ENCODE measurements at regions not wholly inside any gene's neighbourhood (a gene's known extent, or its start where the extent isn't known, plus 50 kb on each side); places are given as distances from the start of the nearest gene placed in this dataset.
"Not testable (repeated sequence)": the region's sequence is repeated elsewhere in the genome, so short reads cannot be mapped to it uniquely, and the experiment has no call there.

DNA sequence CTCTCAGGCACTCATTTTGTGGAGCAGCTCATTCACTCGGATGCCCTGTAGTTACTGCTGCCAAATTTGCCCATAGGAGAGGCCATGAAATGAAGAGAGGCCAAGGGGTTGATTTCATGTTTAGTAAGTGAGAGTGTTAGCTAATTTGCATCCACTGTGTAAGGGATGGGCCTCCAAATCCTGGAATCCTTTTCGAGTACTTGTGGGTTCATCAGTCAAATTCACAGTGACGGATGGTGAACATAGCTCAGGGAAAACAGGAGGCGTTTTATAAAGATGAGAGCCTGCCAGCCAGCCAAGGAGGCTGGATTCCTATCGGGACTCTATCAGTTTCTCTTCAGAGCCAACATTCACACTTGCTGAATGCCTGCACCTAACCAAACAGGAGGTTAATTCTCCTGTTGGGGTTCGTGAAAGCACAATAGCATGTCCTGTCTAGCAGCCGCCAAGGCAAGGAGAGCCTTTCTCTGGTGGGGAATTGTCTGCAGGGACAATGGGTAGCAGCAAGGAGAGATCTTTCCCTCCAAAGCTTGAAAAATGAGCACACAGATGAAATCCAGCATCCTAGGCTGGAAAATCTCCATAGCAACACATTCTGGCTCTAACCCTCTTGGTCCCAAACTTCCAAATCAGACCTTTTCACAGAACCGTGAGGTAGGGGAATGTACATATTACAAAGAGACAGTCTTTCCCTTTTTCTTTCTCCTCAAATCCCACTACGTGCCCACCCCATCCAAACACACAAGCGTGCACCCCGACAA, 231.4 kb upstream of the ECI2 start:
- no peak overlapping the region for H3K27ac ChIP-seq (ENCODE audit: low read depth, low read length, severe bottlenecking)
- 84 to 88% methylated on average over 9 to 11 of the region's 11 CpGs for WGBS, 2 experiments (ENCODE audit: insufficient coverage in 2 of 2)
- peaks cover 12% of the 10 kb centered on the region for H3K4me1 ChIP-seq (ENCODE audit: control insufficient read depth, insufficient read depth, low read length, poor library complexity, severe bottlenecking)
- no peak overlapping the region for H3K4me3 ChIP-seq (ENCODE audit: extremely low read depth, insufficient read depth, low read length, poor library complexity, severe bottlenecking)
- H3K36me3 ChIP-seq (ENCODE audit: control insufficient read depth, insufficient read depth, low read length), result no peaks in the 10 kb centered on the region
- peaks cover 3% of the 10 kb centered on the region for H3K9me3 ChIP-seq (ENCODE audit: control insufficient read depth, low read length)

DNA sequence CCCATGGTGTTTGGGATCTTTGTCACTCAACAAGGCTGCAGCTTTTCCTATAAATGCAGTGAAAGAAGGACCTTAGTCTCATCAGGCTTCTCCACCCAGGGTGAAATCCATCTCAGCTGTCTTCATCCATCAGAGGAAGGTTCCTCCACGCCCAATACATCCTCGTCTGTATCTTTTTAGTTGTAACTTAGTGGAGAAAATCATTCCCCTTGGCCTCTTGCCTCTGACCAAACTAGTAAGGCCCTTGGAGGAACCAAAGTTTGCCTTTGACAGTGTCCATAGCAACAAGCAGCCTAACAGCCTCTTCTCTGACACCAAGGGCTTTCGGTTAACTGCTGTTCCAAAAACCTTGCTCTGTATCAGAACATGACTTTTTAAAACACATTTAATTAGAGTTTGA, 230.3 kb upstream of the ECI2 start:
- peaks cover 12% of the 10 kb centered on the region for H3K4me1 ChIP-seq (ENCODE audit: control insufficient read depth, insufficient read depth, low read length, poor library complexity, severe bottlenecking)
- 62% methylated on average over 2 of the region's 3 CpGs; no CpG with 5 or more reads in 1 of the 2 experiments for WGBS, 2 experiments (ENCODE audit: insufficient coverage in 2 of 2)
- H3K9me3 ChIP-seq (ENCODE audit: control insufficient read depth, low read length), result peaks cover 3% of the 10 kb centered on the region
- H3K4me3 ChIP-seq (ENCODE audit: extremely low read depth, insufficient read depth, low read length, poor library complexity, severe bottlenecking), result no peak overlapping the region
- H3K36me3 ChIP-seq (ENCODE audit: control insufficient read depth, insufficient read depth, low read length), result no peaks in the 10 kb centered on the region
- H3K27ac ChIP-seq (ENCODE audit: low read depth, low read length, severe bottlenecking), result no peak overlapping the region

DNA sequence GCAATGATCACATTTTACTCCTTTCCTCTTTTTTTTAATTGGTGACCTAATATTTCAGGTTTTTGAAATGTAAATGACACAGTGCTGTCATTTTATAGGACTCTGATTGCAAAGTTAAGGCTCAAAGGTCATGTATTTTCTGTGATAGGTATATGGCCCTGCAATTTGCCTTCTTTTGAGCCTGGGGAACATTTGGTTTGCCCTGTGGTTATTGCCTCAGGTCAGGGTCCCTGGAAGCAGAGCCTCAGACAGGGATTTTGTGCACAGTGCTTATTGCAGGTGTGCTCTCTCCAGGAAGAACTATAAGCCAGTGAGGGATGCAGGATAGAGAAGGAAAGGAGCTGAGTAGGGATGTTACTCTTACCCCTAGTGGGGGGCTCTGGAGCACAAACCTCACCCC, 229.3 kb upstream of the ECI2 start:
- Histone ChIP-seq H3K4me3 (ENCODE audit: extremely low read depth, insufficient read depth, low read length, poor library complexity, severe bottlenecking) (no peak overlapping the region), H3K9me3 (ENCODE audit: control insufficient read depth, low read length) (peaks cover 3% of the 10 kb centered on the region), H3K36me3 (ENCODE audit: control insufficient read depth, insufficient read depth, low read length) (no peaks in the 10 kb centered on the region), H3K4me1 (ENCODE audit: control insufficient read depth, insufficient read depth, low read length, poor library complexity, severe bottlenecking) (peaks cover 10% of the 10 kb centered on the region), H3K27ac (ENCODE audit: low read depth, low read length, severe bottlenecking) (no peak overlapping the region)

DNA sequence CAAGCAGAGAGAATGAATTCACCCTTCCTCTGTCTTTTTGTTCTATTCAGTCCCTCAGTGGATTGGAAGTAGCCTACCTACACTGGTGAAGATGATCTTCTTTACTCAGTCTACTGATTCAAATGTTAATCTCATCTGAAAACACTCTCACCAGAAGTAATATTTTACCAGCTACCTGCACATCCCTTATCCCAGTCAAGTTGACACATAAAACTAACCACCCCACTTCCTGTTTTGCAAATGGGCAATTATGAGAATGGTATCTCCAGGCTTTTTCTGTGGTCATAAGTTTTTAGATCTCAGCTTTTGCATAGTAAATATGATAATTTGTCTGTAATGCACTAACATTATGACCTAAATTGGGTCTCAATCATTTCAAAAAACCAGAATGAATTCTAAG, 228.8 kb upstream of the ECI2 start:
- Histone ChIP-seq H3K27ac (ENCODE audit: low read depth, low read length, severe bottlenecking) (no peak overlapping the region), H3K9me3 (ENCODE audit: control insufficient read depth, low read length) (peaks cover 3% of the 10 kb centered on the region), H3K36me3 (ENCODE audit: control insufficient read depth, insufficient read depth, low read length) (no peaks in the 10 kb centered on the region), H3K4me3 (ENCODE audit: extremely low read depth, insufficient read depth, low read length, poor library complexity, severe bottlenecking) (no peak overlapping the region), H3K4me1 (ENCODE audit: control insufficient read depth, insufficient read depth, low read length, poor library complexity, severe bottlenecking) (peaks cover 12% of the 10 kb centered on the region)

DNA sequence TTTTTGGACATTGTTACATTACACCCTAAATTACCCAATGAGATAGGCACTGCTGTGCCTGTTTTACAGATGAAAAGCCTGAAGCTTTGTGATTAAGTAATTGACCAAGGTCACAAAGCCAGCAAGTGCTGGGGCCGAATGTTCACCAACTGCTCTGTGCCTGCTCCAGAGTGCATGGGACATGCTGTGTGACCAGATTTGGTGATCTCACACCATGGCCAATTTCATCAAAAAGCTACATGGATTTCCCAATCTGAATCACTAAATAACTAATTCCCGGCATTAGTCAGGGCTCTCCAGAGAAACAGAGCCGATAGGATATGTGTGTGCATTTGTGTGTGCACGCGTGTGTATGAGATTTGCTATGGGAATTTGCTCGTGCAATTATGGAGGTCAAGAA, 228.3 kb upstream of the ECI2 start:
- H3K27ac ChIP-seq (ENCODE audit: low read depth, low read length, severe bottlenecking), result no peak overlapping the region
- no peaks in the 10 kb centered on the region for H3K36me3 ChIP-seq (ENCODE audit: control insufficient read depth, insufficient read depth, low read length)
- peaks cover 2% of the 10 kb centered on the region for H3K9me3 ChIP-seq (ENCODE audit: control insufficient read depth, low read length)
- H3K4me1 ChIP-seq (ENCODE audit: control insufficient read depth, insufficient read depth, low read length, poor library complexity, severe bottlenecking), result peaks cover 12% of the 10 kb centered on the region
- no peak overlapping the region for H3K4me3 ChIP-seq (ENCODE audit: extremely low read depth, insufficient read depth, low read length, poor library complexity, severe bottlenecking)
- WGBS, 2 experiments (ENCODE audit: insufficient coverage in 2 of 2), result 83% methylated on average over 1 to 2 of the region's 6 CpGs

DNA sequence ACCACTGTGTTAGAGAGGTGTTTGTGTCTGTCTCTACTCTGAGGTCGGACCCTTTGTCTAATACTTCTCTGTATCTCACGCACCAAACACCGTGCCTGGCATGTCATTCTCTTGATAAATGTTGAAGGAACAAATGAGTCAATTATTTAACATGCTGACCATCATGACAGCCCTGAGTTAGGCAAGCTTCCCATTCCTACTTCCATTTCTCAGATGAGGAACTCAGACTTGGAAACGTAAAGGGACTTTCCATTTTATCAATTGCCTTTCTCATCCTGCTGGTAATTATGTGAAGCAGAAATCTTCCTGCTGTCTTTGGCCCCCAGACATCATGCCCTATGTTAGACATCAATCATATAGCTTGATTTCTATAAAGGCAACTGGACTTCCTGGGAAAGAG, 227.0 kb upstream of the ECI2 start:
- peaks cover 14% of the 10 kb centered on the region for H3K4me1 ChIP-seq (ENCODE audit: control insufficient read depth, insufficient read depth, low read length, poor library complexity, severe bottlenecking)
- H3K27ac ChIP-seq (ENCODE audit: low read depth, low read length, severe bottlenecking), result no peak overlapping the region
- H3K36me3 ChIP-seq (ENCODE audit: control insufficient read depth, insufficient read depth, low read length), result no peaks in the 10 kb centered on the region
- no peaks in the 10 kb centered on the region for H3K9me3 ChIP-seq (ENCODE audit: control insufficient read depth, low read length)
- 86% methylated on average over 1 of the region's 4 CpGs; no CpG with 5 or more reads in 1 of the 2 experiments for WGBS, 2 experiments (ENCODE audit: insufficient coverage in 2 of 2)
- no peak overlapping the region for H3K4me3 ChIP-seq (ENCODE audit: extremely low read depth, insufficient read depth, low read length, poor library complexity, severe bottlenecking)

DNA sequence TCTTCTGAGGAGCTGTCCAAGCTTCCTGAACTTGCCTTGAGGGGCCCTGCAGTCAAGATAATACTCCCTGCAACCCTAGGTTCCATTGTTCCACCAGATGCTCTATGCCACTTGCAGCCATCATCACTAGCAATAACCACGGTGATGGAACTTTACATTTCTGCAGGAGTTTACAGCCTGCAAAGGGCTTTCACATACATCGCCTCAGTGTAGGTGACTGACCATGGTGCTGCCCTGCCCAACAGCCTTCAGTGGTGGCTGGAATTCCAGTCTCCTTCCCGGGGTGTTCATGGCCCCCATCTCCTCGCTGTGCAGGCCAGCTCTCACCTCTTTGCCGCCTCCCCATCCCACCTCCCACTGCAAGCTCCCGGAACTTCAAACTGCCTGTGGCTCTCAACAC, 225.5 kb upstream of the ECI2 start:
- Histone ChIP-seq H3K4me1 (ENCODE audit: control insufficient read depth, insufficient read depth, low read length, poor library complexity, severe bottlenecking) (peaks cover 14% of the 10 kb centered on the region), H3K4me3 (ENCODE audit: extremely low read depth, insufficient read depth, low read length, poor library complexity, severe bottlenecking) (no peak overlapping the region), H3K36me3 (ENCODE audit: control insufficient read depth, insufficient read depth, low read length) (no peaks in the 10 kb centered on the region), H3K9me3 (ENCODE audit: control insufficient read depth, low read length) (no peaks in the 10 kb centered on the region), H3K27ac (ENCODE audit: low read depth, low read length, severe bottlenecking) (no peak overlapping the region)
- 85 to 90% methylated on average over 4 to 6 of the region's 6 CpGs for WGBS, 2 experiments (ENCODE audit: insufficient coverage in 2 of 2)

DNA sequence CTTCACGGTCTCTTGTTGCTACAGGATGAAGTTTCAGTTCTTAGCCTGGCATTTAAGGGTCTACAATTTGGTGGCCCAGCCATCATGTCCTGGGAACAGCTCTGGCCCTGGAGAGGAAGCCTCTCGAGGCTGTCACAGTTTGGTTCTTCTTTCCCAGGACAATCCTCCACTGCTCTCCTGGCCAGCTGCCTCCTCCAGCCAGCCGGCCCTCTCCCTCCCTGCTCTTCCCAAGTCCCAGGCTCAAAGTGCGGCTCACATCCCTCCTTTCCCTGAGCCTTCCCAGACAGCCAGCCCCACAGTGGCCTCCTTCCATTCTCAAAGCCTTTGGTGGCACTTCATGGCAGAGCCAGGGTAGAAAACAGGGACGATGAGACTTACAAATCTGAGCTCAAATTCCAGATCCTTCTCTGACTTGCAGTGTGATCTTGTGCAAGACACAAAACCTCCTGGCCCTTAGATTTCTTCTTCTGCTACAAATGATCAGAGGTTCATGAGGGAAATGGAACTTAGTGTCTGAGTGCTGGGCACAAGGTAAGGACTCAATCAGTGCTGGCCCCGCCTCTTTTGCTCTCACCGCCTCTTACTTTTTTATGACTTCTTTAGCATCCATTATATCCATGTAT, 223.8 kb upstream of the ECI2 start:
- no peak overlapping the region for H3K4me3 ChIP-seq (ENCODE audit: extremely low read depth, insufficient read depth, low read length, poor library complexity, severe bottlenecking)
- H3K9me3 ChIP-seq (ENCODE audit: control insufficient read depth, low read length), result no peaks in the 10 kb centered on the region
- H3K27ac ChIP-seq (ENCODE audit: low read depth, low read length, severe bottlenecking), result peak overlapping the region; percentile 87
- peaks cover 17% of the 10 kb centered on the region for H3K4me1 ChIP-seq (ENCODE audit: control insufficient read depth, insufficient read depth, low read length, poor library complexity, severe bottlenecking)
- 84 to 90% methylated on average over 5 of the region's 7 CpGs for WGBS, 2 experiments (ENCODE audit: insufficient coverage in 2 of 2)
- H3K36me3 ChIP-seq (ENCODE audit: control insufficient read depth, insufficient read depth, low read length), result no peaks in the 10 kb centered on the region

DNA sequence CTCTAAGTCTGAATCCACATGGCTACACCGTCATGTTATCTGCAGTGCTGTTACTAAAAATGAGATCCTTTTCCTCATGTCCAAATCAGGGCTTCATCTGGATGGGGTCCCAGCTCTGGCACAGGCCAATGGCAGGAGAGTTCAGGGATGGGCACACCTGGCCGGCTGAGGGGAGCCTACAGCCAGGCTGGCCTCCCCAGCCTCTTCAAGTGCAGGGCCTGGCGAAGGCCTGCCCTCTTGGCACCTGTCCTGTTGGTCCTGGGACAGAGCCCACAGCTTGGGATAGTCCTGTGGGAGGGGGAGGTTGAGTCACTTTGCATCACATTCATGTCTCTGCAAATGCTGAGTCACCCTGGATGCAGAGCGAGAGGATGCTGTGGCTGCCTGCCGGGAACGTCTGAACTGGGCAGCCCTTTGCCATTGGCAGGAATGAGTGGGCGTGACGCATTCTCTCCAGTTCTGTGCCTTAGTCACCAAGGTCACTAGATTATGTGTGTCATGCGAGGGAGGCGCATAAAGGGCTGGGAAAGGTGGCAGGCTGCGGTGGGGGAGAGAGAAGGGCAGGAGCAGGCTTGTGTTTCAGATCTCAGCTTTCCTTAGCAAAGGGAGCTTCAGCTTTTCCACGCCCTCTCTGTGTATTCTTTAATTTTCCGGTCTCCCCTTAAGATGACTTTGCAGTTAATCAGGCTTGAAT, 223.2 kb upstream of the ECI2 start:
- Histone ChIP-seq H3K27ac (ENCODE audit: low read depth, low read length, severe bottlenecking) (peak overlapping the region; percentile 87), H3K9me3 (ENCODE audit: control insufficient read depth, low read length) (no peaks in the 10 kb centered on the region), H3K36me3 (ENCODE audit: control insufficient read depth, insufficient read depth, low read length) (no peaks in the 10 kb centered on the region), H3K4me3 (ENCODE audit: extremely low read depth, insufficient read depth, low read length, poor library complexity, severe bottlenecking) (no peak overlapping the region), H3K4me1 (ENCODE audit: control insufficient read depth, insufficient read depth, low read length, poor library complexity, severe bottlenecking) (peaks cover 17% of the 10 kb centered on the region)
- 41 to 44% methylated on average over 9 to 10 of the region's 13 CpGs for WGBS, 2 experiments (ENCODE audit: insufficient coverage in 2 of 2)

DNA sequence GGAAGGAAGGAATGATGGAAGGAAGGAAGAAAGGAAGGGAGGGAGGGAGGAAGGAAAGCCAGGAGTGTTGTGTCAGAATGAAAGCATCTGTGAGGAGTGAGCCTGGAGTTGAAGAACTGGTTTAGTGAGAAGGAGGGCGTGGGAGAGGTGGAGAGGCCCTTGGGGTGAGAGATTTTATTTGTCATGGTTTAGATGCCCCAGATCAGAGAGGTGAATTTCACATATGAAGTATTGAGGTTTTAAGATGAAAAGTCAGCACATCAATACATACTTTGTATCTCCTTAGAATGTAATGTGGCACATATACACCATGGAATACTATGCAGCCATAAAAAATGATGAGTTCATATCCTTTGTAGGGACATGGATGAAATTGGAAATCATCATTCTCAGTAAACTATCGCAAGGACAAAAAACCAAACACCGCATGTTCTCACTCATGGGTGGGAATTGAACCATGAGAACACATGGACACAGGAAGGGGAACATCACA, 222.3 kb upstream of the ECI2 start:
- H3K36me3 ChIP-seq (ENCODE audit: control insufficient read depth, insufficient read depth, low read length); H3K4me3 ChIP-seq (ENCODE audit: extremely low read depth, insufficient read depth, low read length, poor library complexity, severe bottlenecking); H3K27ac ChIP-seq (ENCODE audit: low read depth, low read length, severe bottlenecking); H3K9me3 ChIP-seq (ENCODE audit: control insufficient read depth, low read length): not testable (repeated sequence)
- 100% methylated on average over 1 of the region's 3 CpGs; no CpG with 5 or more reads in 1 of the 2 experiments for WGBS, 2 experiments (ENCODE audit: insufficient coverage in 2 of 2)
- peaks cover 17% of the 10 kb centered on the region for H3K4me1 ChIP-seq (ENCODE audit: control insufficient read depth, insufficient read depth, low read length, poor library complexity, severe bottlenecking)
